ENCODE measurements at regions not wholly inside any gene's neighbourhood (a gene's known extent, or its start where the extent isn't known, plus 50 kb on each side); places are given as distances from the start of the nearest gene placed in this dataset.
"Not testable (repeated sequence)": the region's sequence is repeated elsewhere in the genome, so short reads cannot be mapped to it uniquely, and the experiment has no call there.

- no peak for DNase-seq (ENCODE audit: low read depth)
These were observed 270.8 kb downstream of the KLF13 start for GRCh38 chr15:31597466-31597865.

GRCh38 chr15:31598620-31599019 lies 272.0 kb downstream of the KLF13 start:
- no peak for DNase-seq (ENCODE audit: low read depth)

GRCh38 chr15:31605467-31605931 lies 278.9 kb downstream of the KLF13 start:
- no peak for DNase-seq (ENCODE audit: low read depth)

GRCh38 chr15:31606194-31606669 lies 279.6 kb downstream of the KLF13 start:
- no peak for DNase-seq (ENCODE audit: low read depth)

GRCh38 chr15:31606931-31607497 lies 280.4 kb downstream of the KLF13 start:
- DNase-seq (ENCODE audit: low read depth): no peak

- DNase-seq (ENCODE audit: low read depth): no peak
These were observed 281.0 kb downstream of the KLF13 start for GRCh38 chr15:31607656-31608055.

- no peak for DNase-seq (ENCODE audit: low read depth)
These were observed 282.6 kb downstream of the KLF13 start for GRCh38 chr15:31609258-31609681.

- no peak for DNase-seq (ENCODE audit: low read depth)
These were observed 283.3 kb downstream of the KLF13 start for GRCh38 chr15:31609906-31610305.

GRCh38 chr15:31615643-31616415 lies 289.2 kb downstream of the KLF13 start:
- DNase-seq (ENCODE audit: low read depth): no peak

- DNase-seq (ENCODE audit: low read depth): not testable (repeated sequence)
These were observed 296.7 kb downstream of the KLF13 start for GRCh38 chr15:31623297-31623696.

- DNase-seq (ENCODE audit: low read depth): not testable (repeated sequence)
These were observed 297.5 kb downstream of the KLF13 start for GRCh38 chr15:31624115-31624514.

GRCh38 chr15:31635715-31636114 lies 309.1 kb downstream of the KLF13 start:
- not testable (repeated sequence) for DNase-seq (ENCODE audit: low read depth)

GRCh38 chr15:31636911-31637310 lies 310.3 kb downstream of the KLF13 start:
- not testable (repeated sequence) for DNase-seq (ENCODE audit: low read depth)

GRCh38 chr15:31643955-31644354 lies 317.3 kb downstream of the KLF13 start:
- DNase-seq (ENCODE audit: low read depth): not testable (repeated sequence)

- not testable (repeated sequence) for DNase-seq (ENCODE audit: low read depth)
These were observed 318.1 kb downstream of the KLF13 start for GRCh38 chr15:31644761-31645160.

GRCh38 chr15:31647337-31647826 lies 320.7 kb downstream of the KLF13 start:
- not testable (repeated sequence) for DNase-seq (ENCODE audit: low read depth)

GRCh38 chr15:31649634-31650033 lies 323.0 kb downstream of the KLF13 start:
- not testable (repeated sequence) for DNase-seq (ENCODE audit: low read depth)

GRCh38 chr15:31650055-31650701 lies 323.5 kb downstream of the KLF13 start:
- peak; percentile 43 for DNase-seq (ENCODE audit: low read depth)

- DNase-seq (ENCODE audit: low read depth): not testable (repeated sequence)
These were observed 330.3 kb downstream of the KLF13 start for GRCh38 chr15:31656915-31657314.

GRCh38 chr15:31660816-31661215 lies 334.2 kb downstream of the KLF13 start:
- no peak for DNase-seq (ENCODE audit: low read depth)

GRCh38 chr15:31665732-31666131 lies 339.1 kb downstream of the KLF13 start:
- DNase-seq (ENCODE audit: low read depth): not testable (repeated sequence)

GRCh38 chr15:31669158-31669908 lies 342.7 kb downstream of the KLF13 start:
- not testable (repeated sequence) for DNase-seq (ENCODE audit: low read depth)
